ENCODE measurements at regions not wholly inside any gene's neighbourhood (a gene's known extent, or its start where the extent isn't known, plus 50 kb on each side); places are given as distances from the start of the nearest gene placed in this dataset.

DNA sequence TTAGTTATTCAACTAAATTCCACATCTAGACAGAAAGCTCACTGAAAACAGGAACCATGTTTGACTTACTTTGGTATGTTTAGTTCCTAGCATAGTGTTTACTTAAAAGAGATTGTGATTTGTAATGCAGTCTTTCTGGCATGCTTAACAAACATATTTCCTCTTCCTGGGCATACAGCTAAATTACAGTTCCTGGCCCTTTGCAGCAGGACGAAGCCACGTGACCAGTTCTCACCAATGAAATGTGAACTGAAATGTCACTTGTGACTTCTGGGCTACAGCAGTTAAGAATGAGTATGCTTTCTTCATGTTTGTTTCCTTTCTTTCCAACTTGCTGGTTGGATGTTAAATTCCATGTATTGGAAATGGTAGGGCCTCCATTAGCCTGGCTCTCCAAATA lies 330.5 kb downstream of the FIGN start:
- no peak overlapping the region for H3K4me3 ChIP-seq (ENCODE audit: low read depth, low read length)
- TF ChIP-seq, protein P1, sequence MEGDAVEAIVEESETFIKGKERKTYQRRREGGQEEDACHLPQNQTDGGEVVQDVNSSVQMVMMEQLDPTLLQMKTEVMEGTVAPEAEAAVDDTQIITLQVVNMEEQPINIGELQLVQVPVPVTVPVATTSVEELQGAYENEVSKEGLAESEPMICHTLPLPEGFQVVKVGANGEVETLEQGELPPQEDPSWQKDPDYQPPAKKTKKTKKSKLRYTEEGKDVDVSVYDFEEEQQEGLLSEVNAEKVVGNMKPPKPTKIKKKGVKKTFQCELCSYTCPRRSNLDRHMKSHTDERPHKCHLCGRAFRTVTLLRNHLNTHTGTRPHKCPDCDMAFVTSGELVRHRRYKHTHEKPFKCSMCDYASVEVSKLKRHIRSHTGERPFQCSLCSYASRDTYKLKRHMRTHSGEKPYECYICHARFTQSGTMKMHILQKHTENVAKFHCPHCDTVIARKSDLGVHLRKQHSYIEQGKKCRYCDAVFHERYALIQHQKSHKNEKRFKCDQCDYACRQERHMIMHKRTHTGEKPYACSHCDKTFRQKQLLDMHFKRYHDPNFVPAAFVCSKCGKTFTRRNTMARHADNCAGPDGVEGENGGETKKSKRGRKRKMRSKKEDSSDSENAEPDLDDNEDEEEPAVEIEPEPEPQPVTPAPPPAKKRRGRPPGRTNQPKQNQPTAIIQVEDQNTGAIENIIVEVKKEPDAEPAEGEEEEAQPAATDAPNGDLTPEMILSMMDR (IDR thresholded peaks at IDR 0.05; ENCODE audit: low read depth, low read length, missing control alignments) = no peak
- DNase-seq (ENCODE audit: low read depth) = no peak

DNA sequence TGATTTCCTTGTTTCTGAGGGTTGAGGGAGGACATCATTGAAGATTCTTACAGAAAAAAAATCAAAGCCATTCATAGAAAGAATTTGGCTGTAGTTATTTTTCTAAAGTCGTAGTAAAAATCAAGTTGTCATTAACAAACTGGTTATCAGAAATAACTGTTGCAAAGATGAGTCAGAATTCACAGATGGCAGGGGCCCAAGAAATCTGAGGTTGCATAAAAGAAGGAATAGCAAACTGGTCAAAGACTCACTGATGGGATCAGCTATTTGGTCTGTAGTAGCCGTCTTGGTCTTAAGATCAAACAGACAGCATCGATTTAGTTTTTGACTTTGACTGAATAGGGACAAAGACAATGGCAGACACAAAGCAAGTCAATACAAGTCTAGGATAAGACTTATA lies 334.3 kb downstream of the FIGN start:
- no peak for DNase-seq (ENCODE audit: low read depth)

DNA sequence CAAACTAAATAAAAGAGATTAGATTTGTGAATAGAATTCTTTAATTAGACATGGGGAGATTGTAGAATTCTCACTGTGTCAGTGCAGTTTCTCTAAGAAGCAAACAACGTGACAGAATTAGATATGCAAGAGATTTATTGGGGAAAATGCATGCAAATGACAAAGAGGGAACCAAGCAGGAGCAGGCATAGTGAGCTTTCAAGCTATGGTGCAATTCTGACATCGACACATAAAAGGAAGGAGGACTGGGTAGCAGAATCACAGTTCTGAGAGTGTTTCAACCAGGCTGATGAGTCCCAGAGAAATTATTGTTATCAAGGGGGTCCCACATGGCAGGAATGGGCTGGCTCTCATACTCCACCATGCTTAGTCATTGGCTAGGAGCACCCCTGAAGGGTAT lies 338.4 kb downstream of the FIGN start:
- TF ChIP-seq, protein P1 (IDR thresholded peaks at IDR 0.05; ENCODE audit: low read depth, low read length, missing control alignments) = no peak
- no peak for DNase-seq (ENCODE audit: low read depth)
- no peak overlapping the region for H3K4me3 ChIP-seq (ENCODE audit: low read depth, low read length)

More for the DNA sequence above, 334.3 kb downstream of the FIGN start:
- no peak overlapping the region for H3K4me3 ChIP-seq (ENCODE audit: low read depth, low read length)
- TF ChIP-seq, protein P1 (IDR thresholded peaks at IDR 0.05; ENCODE audit: low read depth, low read length, missing control alignments) = no peak

DNA sequence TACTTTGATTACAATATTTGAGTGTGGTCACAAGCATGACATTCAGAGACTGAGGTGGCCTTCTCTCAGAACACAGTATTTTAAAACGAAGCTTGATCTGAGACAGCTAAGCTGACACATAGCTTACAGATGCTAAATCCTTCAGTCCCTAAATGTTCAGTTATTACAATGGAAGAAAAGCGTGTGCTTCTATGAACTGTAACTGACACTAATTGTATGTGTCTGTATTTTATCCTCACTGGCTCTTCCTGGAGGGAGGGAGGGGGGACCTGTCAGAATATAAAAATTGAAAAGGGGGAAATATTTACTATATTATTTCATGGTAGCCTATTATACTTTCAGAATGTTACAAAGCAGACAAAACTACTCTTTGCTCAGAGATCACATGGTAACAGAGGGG lies 340.2 kb downstream of the FIGN start:
- TF ChIP-seq, protein P1 (IDR thresholded peaks at IDR 0.05; ENCODE audit: low read depth, low read length, missing control alignments) = no peak
- DNase-seq (ENCODE audit: low read depth) = no peak
- no peak overlapping the region for H3K4me3 ChIP-seq (ENCODE audit: low read depth, low read length)

DNA sequence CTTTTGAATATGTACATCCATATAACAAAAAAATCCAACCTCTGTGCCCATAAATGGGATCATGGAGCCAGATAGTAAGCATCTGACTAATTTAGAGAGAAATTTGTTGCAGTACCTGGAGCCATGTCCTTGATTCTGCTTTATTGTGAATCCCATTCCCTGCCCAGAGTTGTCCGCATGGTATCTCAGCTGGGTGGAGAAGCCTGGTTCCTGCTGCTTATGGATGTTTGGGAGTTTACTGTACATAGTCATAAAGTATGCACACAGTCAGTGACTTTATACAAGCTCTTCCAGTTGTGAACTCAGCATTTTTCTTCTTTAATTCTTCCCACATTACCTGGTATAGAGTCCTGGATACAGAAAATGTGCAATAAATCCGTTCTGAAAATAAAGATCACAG lies 346.0 kb downstream of the FIGN start:
- TF ChIP-seq, protein P1 (IDR thresholded peaks at IDR 0.05; ENCODE audit: low read depth, low read length, missing control alignments) = no peak
- no peak for DNase-seq (ENCODE audit: low read depth)
- no peak overlapping the region for H3K4me3 ChIP-seq (ENCODE audit: low read depth, low read length)

DNA sequence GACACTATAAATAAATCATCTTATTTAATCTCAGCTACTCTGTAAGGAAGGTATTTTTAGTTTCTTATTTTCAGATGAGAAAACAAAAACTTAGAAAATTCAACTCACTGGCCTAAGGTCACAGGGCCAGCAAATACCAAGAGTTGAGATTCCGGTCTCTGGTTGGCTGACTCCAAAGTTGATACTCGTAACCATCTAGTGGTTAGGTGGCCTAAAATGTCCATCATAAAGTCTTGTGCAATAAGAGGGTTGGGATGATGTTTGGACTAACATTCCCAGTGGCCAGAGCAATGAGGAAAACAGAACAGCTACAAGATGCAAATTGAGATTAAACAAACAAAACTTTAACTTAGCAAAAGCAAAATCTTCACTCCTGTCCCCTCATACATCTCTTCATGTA lies 360.3 kb downstream of the FIGN start:
- H3K4me3 ChIP-seq (ENCODE audit: low read depth, low read length) = no peak overlapping the region
- no peak for DNase-seq (ENCODE audit: low read depth)
- TF ChIP-seq, protein P1 (IDR thresholded peaks at IDR 0.05; ENCODE audit: low read depth, low read length, missing control alignments) = no peak

DNA sequence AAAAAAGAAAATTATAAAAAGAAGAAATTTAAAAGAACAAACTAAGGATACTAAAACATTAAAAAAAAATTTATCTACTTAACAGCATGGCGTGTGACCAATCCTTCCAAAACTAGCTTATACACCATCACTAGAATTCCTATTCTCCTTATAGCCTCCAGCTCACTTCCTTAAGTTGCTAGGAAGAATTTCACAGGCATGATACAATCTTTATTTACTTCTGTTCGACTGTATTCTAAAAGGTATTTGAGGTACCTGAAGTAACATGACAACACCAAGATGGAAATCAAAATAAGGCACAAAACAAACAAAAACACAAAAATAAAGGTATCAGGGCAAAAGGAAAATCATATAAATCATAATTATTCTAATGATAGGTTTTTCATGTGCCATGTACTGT lies 360.7 kb downstream of the FIGN start:
- no peak for DNase-seq (ENCODE audit: low read depth)
- TF ChIP-seq, protein P1 (IDR thresholded peaks at IDR 0.05; ENCODE audit: low read depth, low read length, missing control alignments) = no peak
- H3K4me3 ChIP-seq (ENCODE audit: low read depth, low read length) = no peak overlapping the region
